Panc1 (cell line): ENCODE measurements at regions not wholly inside any gene's neighbourhood (a gene's known extent, or its start where the extent isn't known, plus 50 kb on each side); places are given as distances from the start of the nearest gene placed in this dataset.

ENCODE experiments used
- ATAC-seq: fragments of 200-7000 bp; cut with Tn5 transposase; 2 replicates; pipeline ENCODE4 v1.9.1; 2020; ENCODE audit warnings: mild to moderate bottlenecking, moderate library complexity
- BruUV-seq: library from RNA; stranded (reverse); fragments of 400-500 nt; replicated peaks from 2 replicates; lab custom pipeline; 2021; lab: Mats Ljungman, UMichigan
- CTCF ChIA-PET: fragments of 300-600 bp; sonication (Branson Sonifier 250); formaldehyde crosslinking; loops from one replicate; lab custom pipeline; 2022; ENCODE audit warnings: antibody characterized with exemption; lab: Charles Lee
- POLR2A ChIA-PET: fragments of 300-600 bp; sonication (Branson Sonifier 250); formaldehyde crosslinking; loops from one replicate; lab custom pipeline; 2022; ENCODE audit warnings: antibody characterized with exemption; lab: Charles Lee
- DNase-seq: peaks from one replicate; pipeline ENCODE4 v3.0.0-alpha.2; 2010; ENCODE audit warnings: low read depth, low spot score
- H3K27ac ChIP-seq: 2 replicates; pipeline ENCODE4 v1.5.1; 2011; ENCODE audit warnings: mild to moderate bottlenecking, low read length, inconsistent platforms
- H3K27me3 ChIP-seq: fragments of 200-500 bp; sonication (Bioruptor generic); 2 replicates; pipeline ENCODE4 v1.6.0; 2014; ENCODE audit warnings: low read length, inconsistent platforms; ENCODE audit not compliant: control insufficient read depth, insufficient read depth
- H3K36me3 ChIP-seq: fragments of 200-500 bp; sonication (Bioruptor generic); 2 replicates; pipeline ENCODE4 v1.5.1; 2014; ENCODE audit warnings: inconsistent platforms, mild to moderate bottlenecking, low read length, moderate library complexity; ENCODE audit not compliant: control insufficient read depth, insufficient read depth
- H3K4me1 ChIP-seq: 2 replicates; pipeline ENCODE4 v1.5.1; 2011; ENCODE audit warnings: inconsistent platforms, mild to moderate bottlenecking, low read length, moderate library complexity; ENCODE audit not compliant: control insufficient read depth, insufficient read depth
- H3K4me3 ChIP-seq, 2 experiments: 2 replicates each; pipeline ENCODE4 v1.5.1; 2011 to 2012; ENCODE audit warnings: low read depth in 2 of 2, low read length in 2 of 2, mild to moderate bottlenecking in 2 of 2, inconsistent platforms in 1 of 2, moderate library complexity in 1 of 2
- H3K9me3 ChIP-seq: fragments of 200-500 bp; sonication (Bioruptor generic); 2 replicates; pipeline ENCODE4 v1.5.1; 2014; ENCODE audit warnings: low read depth, mild to moderate bottlenecking, inconsistent platforms, low read length, moderate library complexity; ENCODE audit not compliant: control insufficient read depth, insufficient read depth
- POLR2AphosphoS5 ChIP-seq: IDR thresholded peaks from 2 replicates; pipeline ENCODE4 v1.6.1; 2012; ENCODE audit warnings: mild to moderate bottlenecking, low read depth, low read length, moderate library complexity
- SIN3A ChIP-seq: IDR thresholded peaks from 2 replicates; pipeline ENCODE4 v1.6.1; 2012; ENCODE audit warnings: low read depth, mild to moderate bottlenecking, low read length, moderate library complexity, borderline replicate concordance; ENCODE audit not compliant: insufficient read depth
- TCF7L2 ChIP-seq: IDR thresholded peaks from 2 replicates; pipeline ENCODE4 v1.6.1; 2011; ENCODE audit warnings: mild to moderate bottlenecking, low read depth, low read length, inconsistent platforms
- in situ Hi-C: cut with HindIII; loops from 2 replicates; pipeline ENCODE4 v1.10.0; 2016; ENCODE audit warnings: low sequenced_read_pairs, low pct_unique_long_range_greater_than_20kb
- intact Hi-C: fragments of 100-400 bp; cut with micrococcal nuclease; formaldehyde crosslinking; loops from one replicate; pipeline ENCODE4 v1.10.0; 2022; ENCODE audit not compliant: unreplicated experiment
- TF ChIP-seq, protein P1 (sequence below): fragments of 450-650 bp; IDR thresholded peaks from 2 replicates; pipeline ENCODE4 v1.5.1; 2017; ENCODE audit warnings: mild to moderate bottlenecking
- TF ChIP-seq, protein P2 (sequence below), 2 experiments: IDR thresholded peaks; 2 replicates each; pipeline ENCODE4 v1.6.1; 2011 to 2012; ENCODE audit warnings: low read depth in 2 of 2, control low read depth in 1 of 2, low read length in 1 of 2, mild to moderate bottlenecking in 1 of 2, moderate library complexity in 1 of 2; ENCODE audit not compliant: insufficient read depth in 1 of 2

GRCh38 chr4:12651876-12652275, 832.3 kb downstream of the RAB28 start:
- H3K9me3 ChIP-seq, result no peaks in the 10 kb centered on the region
- ATAC-seq (no peak), DNase-seq (no peak)
- no TSS peak for BruUV-seq
- ChIA-PET POLR2A (no interaction called here), CTCF (no interaction called here)
- no peaks in the 10 kb centered on the region for H3K4me1 ChIP-seq
- intact Hi-C loops, result no loop called here
- in situ Hi-C loops, result no loop called here
- TF ChIP-seq SIN3A (no peak), TCF7L2 (no peak), POLR2AphosphoS5 (no peak)
- TF ChIP-seq, protein P1, sequence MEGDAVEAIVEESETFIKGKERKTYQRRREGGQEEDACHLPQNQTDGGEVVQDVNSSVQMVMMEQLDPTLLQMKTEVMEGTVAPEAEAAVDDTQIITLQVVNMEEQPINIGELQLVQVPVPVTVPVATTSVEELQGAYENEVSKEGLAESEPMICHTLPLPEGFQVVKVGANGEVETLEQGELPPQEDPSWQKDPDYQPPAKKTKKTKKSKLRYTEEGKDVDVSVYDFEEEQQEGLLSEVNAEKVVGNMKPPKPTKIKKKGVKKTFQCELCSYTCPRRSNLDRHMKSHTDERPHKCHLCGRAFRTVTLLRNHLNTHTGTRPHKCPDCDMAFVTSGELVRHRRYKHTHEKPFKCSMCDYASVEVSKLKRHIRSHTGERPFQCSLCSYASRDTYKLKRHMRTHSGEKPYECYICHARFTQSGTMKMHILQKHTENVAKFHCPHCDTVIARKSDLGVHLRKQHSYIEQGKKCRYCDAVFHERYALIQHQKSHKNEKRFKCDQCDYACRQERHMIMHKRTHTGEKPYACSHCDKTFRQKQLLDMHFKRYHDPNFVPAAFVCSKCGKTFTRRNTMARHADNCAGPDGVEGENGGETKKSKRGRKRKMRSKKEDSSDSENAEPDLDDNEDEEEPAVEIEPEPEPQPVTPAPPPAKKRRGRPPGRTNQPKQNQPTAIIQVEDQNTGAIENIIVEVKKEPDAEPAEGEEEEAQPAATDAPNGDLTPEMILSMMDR, result no peak
- TF ChIP-seq, protein P2, sequence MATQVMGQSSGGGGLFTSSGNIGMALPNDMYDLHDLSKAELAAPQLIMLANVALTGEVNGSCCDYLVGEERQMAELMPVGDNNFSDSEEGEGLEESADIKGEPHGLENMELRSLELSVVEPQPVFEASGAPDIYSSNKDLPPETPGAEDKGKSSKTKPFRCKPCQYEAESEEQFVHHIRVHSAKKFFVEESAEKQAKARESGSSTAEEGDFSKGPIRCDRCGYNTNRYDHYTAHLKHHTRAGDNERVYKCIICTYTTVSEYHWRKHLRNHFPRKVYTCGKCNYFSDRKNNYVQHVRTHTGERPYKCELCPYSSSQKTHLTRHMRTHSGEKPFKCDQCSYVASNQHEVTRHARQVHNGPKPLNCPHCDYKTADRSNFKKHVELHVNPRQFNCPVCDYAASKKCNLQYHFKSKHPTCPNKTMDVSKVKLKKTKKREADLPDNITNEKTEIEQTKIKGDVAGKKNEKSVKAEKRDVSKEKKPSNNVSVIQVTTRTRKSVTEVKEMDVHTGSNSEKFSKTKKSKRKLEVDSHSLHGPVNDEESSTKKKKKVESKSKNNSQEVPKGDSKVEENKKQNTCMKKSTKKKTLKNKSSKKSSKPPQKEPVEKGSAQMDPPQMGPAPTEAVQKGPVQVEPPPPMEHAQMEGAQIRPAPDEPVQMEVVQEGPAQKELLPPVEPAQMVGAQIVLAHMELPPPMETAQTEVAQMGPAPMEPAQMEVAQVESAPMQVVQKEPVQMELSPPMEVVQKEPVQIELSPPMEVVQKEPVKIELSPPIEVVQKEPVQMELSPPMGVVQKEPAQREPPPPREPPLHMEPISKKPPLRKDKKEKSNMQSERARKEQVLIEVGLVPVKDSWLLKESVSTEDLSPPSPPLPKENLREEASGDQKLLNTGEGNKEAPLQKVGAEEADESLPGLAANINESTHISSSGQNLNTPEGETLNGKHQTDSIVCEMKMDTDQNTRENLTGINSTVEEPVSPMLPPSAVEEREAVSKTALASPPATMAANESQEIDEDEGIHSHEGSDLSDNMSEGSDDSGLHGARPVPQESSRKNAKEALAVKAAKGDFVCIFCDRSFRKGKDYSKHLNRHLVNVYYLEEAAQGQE (IDR thresholded peaks at IDR 0.05; ENCODE audit: insufficient read depth in 1 of 2, low read depth in 2 of 2, low read length in 1 of 2), result no peak
- no peaks in the 10 kb centered on the region for H3K27me3 ChIP-seq
- no peaks in the 10 kb centered on the region for H3K36me3 ChIP-seq
- no peak overlapping the region for H3K27ac ChIP-seq
- no peak overlapping the region for H3K4me3 ChIP-seq

- Histone ChIP-seq H3K36me3 (no peaks in the 10 kb centered on the region), H3K4me1 (no peaks in the 10 kb centered on the region), H3K27ac (no peak overlapping the region), H3K27me3 (no peaks in the 10 kb centered on the region), H3K4me3 (no peak overlapping the region), H3K9me3 (no peaks in the 10 kb centered on the region)
- no peak for DNase-seq
- intact Hi-C loops (no loop called here), in situ Hi-C loops (no loop called here)
- BruUV-seq, result no TSS peak
- TF ChIP-seq, protein P2 (IDR thresholded peaks at IDR 0.05; ENCODE audit: insufficient read depth in 1 of 2, low read depth in 2 of 2, low read length in 1 of 2), result no peak
- TF ChIP-seq TCF7L2, result no peak
- no peak for TF ChIP-seq SIN3A
- TF ChIP-seq, protein P1, result no peak
- no peak for TF ChIP-seq POLR2AphosphoS5
- ATAC-seq, result no peak
- POLR2A ChIA-PET, result no interaction called here
- CTCF ChIA-PET, result no interaction called here
Measured at GRCh38 chr4:12645732-12646131, 838.4 kb downstream of the RAB28 start.
